HG03280 (cell line): ENCODE measurements at regions not wholly inside any gene's neighbourhood (a gene's known extent, or its start where the extent isn't known, plus 50 kb on each side); places are given as distances from the start of the nearest gene placed in this dataset.

Experiments
- ATAC-seq: cut with Tn5 transposase; IDR thresholded peaks from one replicate; pipeline ENCODE4 v1.9.1; 2021; ENCODE audit warnings: mild to moderate bottlenecking, moderate library complexity; ENCODE audit not compliant: unreplicated experiment

- ATAC-seq, result no peak
These were observed 220.7 kb upstream of the TMEM161B start for GRCh38 chr5:88489364-88489763.

- ATAC-seq, result no peak
These were observed 219.9 kb upstream of the TMEM161B start for GRCh38 chr5:88488561-88488960.

GRCh38 chr5:88488130-88488529 is 219.5 kb upstream of the TMEM161B start:
- no peak for ATAC-seq

- no peak for ATAC-seq
These were observed 218.4 kb upstream of the TMEM161B start for GRCh38 chr5:88487066-88487465.

- no peak for ATAC-seq
These were observed 217.8 kb upstream of the TMEM161B start for GRCh38 chr5:88486431-88486830.

GRCh38 chr5:88485531-88485930 is 216.9 kb upstream of the TMEM161B start:
- no peak for ATAC-seq

GRCh38 chr5:88483964-88484672 is 215.5 kb upstream of the TMEM161B start:
- no peak for ATAC-seq

- ATAC-seq, result no peak
These were observed 212.3 kb upstream of the TMEM161B start for GRCh38 chr5:88480801-88481499.

- ATAC-seq, result no peak
These were observed 211.6 kb upstream of the TMEM161B start for GRCh38 chr5:88480245-88480644.

GRCh38 chr5:88474574-88474973 is 205.9 kb upstream of the TMEM161B start:
- no peak for ATAC-seq

GRCh38 chr5:88470745-88471144 is 202.1 kb upstream of the TMEM161B start:
- ATAC-seq, result no peak

GRCh38 chr5:88459971-88460370 is 191.3 kb upstream of the TMEM161B start:
- ATAC-seq, result no peak

- ATAC-seq, result no peak
These were observed 184.2 kb upstream of the TMEM161B start for GRCh38 chr5:88452820-88453219.

- ATAC-seq, result no peak
These were observed 181.6 kb upstream of the TMEM161B start for GRCh38 chr5:88450239-88450638.

GRCh38 chr5:88438006-88438405 is 169.4 kb upstream of the TMEM161B start:
- no peak for ATAC-seq

- no peak for ATAC-seq
These were observed 167.6 kb upstream of the TMEM161B start for GRCh38 chr5:88436290-88436689.

- no peak for ATAC-seq
These were observed 160.0 kb upstream of the TMEM161B start for GRCh38 chr5:88428633-88429032.

- no peak for ATAC-seq
These were observed 157.8 kb upstream of the TMEM161B start for GRCh38 chr5:88426441-88426840.

- no peak for ATAC-seq
These were observed 156.5 kb upstream of the TMEM161B start for GRCh38 chr5:88425124-88425523.

GRCh38 chr5:88419931-88420330 is 151.3 kb upstream of the TMEM161B start:
- ATAC-seq, result no peak

- no peak for ATAC-seq
These were observed 138.7 kb upstream of the TMEM161B start for GRCh38 chr5:88407341-88407740.

GRCh38 chr5:88405783-88406182 is 137.1 kb upstream of the TMEM161B start:
- ATAC-seq, result no peak

- no peak for ATAC-seq
These were observed 135.8 kb upstream of the TMEM161B start for GRCh38 chr5:88404405-88404804.
